Hematopoietic multipotent progenitor cell treated with erythropoietin and hydrocortisone succinate and interleukin-3 and kit ligand, for 4 days (in vitro differentiated cells): ENCODE measurements at regions not wholly inside any gene's neighbourhood (a gene's known extent, or its start where the extent isn't known, plus 50 kb on each side); places are given as distances from the start of the nearest gene placed in this dataset.
A peak's percentile ranks its signal among the peaks of the same experiment; 100 is the strongest.

Experiments
- DNase-seq: peaks from one replicate; pipeline ENCODE4 v3.0.0-alpha.2; 2015

DNA sequence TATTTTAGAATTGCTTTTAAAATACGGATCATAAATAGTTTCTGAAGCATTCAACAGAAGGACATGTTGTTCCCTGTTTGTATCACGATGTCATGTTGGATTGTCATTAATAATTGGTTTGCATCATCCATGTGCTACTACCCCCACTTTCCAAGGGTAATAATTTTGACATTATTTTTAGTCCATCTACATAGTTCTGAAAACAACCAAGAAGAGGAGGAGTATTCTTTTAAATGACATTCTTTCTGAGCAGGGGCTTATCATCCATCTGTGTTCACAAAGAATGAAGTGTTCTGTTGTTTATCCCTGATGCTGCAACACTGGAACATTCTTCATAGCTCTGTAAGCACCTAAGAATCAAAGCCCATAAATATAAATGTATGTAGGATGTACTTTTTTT, 151.0 kb upstream of the CITED2 start:
- no peak for DNase-seq

- no peak for DNase-seq
These were observed 149.5 kb upstream of the CITED2 start for GRCh38 chr6:139523986-139524385.

- no peak for DNase-seq
These were observed 148.2 kb upstream of the CITED2 start for GRCh38 chr6:139522511-139523220.

- DNase-seq = no peak
These were observed 146.9 kb upstream of the CITED2 start for GRCh38 chr6:139521338-139521737.

- DNase-seq = peak; percentile 50
These were observed 145.9 kb upstream of the CITED2 start for GRCh38 chr6:139520321-139520768.

GRCh38 chr6:139519571-139520031, 145.2 kb upstream of the CITED2 start:
- DNase-seq = no peak

- no peak for DNase-seq
These were observed 144.6 kb upstream of the CITED2 start for GRCh38 chr6:139519097-139519496.

- DNase-seq = peak; percentile 75
These were observed 144.2 kb upstream of the CITED2 start for GRCh38 chr6:139518556-139519091.

- peak; percentile 79 for DNase-seq
These were observed 143.6 kb upstream of the CITED2 start for GRCh38 chr6:139517998-139518555.

DNA sequence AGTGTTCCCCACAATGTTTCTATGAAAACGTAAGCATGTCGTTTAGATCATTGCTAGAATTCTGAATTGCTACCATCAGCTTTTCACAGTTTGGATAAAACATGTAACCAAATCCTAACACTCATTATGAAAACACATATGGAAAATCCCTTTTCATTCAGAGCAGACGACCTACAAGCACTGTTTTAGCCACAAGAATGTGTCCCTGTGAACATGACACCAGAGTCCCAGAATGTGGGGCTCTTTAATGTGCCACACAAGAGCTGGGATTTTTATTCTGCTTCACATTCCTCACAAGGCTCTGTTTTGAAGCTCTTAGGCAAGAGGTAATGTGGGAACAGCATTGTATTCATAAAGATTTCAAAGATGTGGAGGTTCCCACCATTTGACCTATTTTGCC, 141.1 kb upstream of the CITED2 start:
- DNase-seq = no peak

- no peak for DNase-seq
These were observed 140.4 kb upstream of the CITED2 start for GRCh38 chr6:139514819-139515218.

DNA sequence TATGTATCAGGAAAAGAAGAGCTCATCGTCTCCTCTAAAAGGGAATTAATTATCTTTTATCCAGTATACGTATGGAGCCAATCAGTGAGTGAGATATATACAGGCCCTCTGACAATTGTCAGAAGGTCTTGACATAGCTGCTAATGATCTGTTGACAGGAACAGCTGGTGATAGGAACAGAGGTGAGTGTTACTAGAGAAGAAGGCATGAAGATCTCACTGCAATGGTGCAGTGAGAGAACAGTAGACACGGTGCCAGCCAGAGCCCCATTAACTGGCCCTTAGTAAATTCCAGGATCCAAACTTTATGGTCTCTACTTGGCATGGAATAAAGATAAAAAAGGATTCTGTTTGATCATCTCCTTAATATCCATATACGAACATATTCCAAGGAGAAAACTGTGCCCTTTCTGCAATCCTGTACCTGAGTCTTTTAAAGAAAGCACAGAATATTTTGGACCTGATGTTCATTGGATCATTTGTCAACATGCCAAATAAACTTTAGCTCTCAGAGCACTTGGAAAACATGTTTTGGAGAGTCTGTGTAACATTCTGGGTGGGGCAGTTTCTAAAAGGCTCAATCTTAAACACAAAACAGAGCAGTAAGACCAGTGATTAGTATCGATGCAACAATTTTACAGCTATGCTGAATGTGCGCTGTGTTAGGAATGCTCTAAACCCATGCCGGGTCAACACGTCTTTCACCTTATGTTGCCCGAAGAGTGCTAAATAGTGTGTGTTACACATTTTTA, 135.8 kb upstream of the CITED2 start:
- no peak for DNase-seq

DNA sequence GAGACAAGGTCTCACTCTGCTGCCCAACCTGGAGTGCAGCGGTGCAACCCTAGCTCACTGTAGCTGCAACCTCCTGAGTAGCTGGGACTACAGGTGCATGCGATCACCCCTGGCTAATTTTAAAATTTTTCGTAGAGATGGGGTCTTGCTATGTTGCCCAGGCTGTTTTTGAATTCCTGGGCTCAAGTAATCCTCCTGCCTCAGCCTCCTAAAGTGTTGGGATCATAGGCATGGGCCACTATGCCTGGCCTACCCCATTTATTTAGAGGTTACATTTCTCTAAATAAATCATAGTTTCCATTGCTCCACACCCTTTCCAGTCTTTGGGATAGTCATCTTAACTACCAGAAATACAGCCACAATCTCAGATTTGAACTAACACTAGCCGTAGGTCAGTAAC, 134.7 kb upstream of the CITED2 start:
- no peak for DNase-seq

GRCh38 chr6:139508576-139508975, 134.1 kb upstream of the CITED2 start:
- no peak for DNase-seq

GRCh38 chr6:139508023-139508422, 133.6 kb upstream of the CITED2 start:
- peak; percentile 74 for DNase-seq

DNA sequence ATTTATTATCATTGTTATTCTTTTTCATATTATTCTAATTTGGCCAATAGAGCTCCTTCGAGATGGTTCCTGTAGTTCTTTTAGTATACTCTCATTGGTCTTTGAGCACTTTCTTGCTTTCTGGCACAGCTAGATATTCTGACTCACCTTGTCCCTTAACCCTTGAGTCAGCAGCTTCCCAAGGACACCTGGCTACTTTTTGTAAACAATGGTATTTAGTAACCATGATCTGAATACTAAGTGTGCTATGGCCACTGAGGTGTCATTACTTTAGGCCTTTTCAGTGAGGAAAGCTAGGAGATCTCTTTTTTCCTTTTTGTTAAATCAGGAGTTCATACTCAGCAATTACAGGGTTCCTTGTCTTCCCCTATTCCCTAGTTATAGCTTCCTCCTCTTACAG, 126.5 kb upstream of the CITED2 start:
- DNase-seq = no peak

DNA sequence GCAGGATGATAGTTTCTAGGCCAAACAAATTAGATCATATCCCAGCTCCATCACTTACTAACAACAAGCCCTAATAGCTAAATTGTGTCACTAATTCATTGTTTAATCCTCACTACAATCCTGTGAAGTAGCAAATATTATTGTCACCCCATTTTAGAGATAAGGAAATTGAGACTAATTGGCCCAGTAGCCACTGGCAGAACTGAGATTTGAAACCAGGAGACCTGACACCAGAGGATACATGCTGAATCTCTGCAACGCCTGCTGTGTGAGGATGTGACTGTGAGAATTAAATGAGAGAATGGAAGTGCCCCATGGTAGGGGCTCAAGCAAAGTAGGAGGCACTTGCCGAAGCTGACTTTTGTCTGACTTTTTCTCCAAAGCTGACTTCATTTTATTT, 124.3 kb upstream of the CITED2 start:
- DNase-seq = no peak

DNA sequence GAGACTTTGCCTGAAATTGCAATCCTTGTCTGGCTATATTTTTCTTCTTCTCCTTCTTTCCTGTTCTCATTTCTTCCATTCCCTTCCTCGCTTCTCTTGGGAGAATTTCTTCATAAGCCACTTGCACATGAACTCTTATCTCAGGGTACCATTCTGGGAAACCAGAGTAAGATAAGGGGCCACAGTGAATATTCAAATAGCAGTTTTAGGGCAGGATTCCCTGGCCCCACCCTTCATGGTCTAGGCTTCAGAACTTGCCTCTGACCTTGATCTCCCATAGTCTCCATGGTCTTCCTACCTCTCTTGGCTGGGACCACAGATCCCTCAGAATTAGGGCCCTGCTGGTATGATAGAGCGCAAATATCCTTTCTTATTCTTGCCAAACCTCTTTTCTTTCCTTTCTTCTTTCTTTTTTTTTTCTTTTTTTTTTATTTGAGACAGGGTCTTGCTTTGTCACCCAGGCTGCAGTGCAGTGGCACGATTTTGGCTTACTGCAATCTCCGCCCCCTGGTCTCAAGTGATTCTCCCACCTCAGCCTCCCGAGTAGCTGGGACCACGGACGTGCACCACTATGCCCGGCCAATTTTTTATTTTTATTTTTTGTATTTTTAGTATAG, 123.0 kb upstream of the CITED2 start:
- DNase-seq = peak; percentile 89

DNA sequence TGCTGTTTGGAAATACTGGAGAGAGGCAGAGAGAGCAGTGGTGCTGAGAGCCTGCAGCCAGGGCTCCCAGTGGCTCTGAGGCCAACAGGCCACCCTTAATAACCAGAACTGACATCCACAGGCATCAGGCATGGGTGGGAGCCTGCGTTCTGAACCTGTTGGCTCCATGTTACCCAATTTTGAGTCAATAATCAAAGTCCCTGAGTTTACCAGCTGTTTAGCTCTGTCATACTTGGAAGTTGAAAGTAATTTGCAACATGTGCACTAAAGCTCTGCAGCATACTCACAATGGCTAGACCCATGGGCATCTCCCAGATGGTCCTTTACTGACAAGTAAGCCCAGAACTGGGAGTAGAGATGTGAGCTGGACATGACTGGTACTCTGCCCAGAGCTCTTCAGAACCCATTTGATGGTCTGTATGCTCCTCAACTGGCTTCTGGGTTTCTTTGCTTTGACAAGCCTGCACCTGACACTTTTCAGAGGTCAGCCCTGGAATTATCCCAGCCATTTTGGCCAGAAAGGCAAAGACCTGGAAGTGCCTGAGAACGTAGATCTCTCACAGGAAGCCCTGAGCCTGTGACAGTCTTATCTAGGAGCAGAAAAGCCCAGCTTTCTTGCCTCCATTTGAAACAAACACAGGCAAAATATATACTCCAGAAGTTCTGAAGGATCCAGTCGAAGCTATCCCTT, 122.4 kb upstream of the CITED2 start:
- DNase-seq = no peak

GRCh38 chr6:139494376-139494990, 120.0 kb upstream of the CITED2 start:
- no peak for DNase-seq

GRCh38 chr6:139490482-139490881, 116.0 kb upstream of the CITED2 start:
- peak; percentile 69 for DNase-seq

DNA sequence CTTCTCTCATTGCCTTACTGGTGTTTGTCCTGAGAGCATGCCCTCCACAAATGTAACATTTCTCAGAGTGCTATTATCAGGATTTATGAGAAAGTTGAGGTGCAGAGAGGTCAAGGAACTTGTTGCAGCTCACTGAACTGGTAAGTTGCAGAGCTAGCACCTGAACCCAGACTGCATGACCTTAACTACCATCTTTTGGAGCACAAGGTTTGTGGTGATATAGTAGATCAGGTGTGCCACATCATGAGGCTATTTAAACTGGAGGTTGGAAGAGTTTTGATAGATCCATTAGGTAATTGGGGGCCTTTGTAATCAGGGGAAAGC, 112.0 kb upstream of the CITED2 start:
- DNase-seq = no peak
